ENCODE measurements at regions not wholly inside any gene's neighbourhood (a gene's known extent, or its start where the extent isn't known, plus 50 kb on each side); places are given as distances from the start of the nearest gene placed in this dataset.
A peak's percentile ranks its signal among the peaks of the same experiment; 100 is the strongest.
"Not testable (repeated sequence)": the region's sequence is repeated elsewhere in the genome, so short reads cannot be mapped to it uniquely, and the experiment has no call there.

GRCh38 chr14:34085695-34086094, 134.8 kb upstream of the EGLN3 start:
- H3K4me3 Mint-ChIP-seq (ENCODE audit: low read depth), result no peak overlapping the region
- peaks cover 23% of the 10 kb centered on the region for H3K4me1 Mint-ChIP-seq (ENCODE audit: low read depth)
- H3K9me3 Mint-ChIP-seq (ENCODE audit: low read depth), result peaks cover 8% of the 10 kb centered on the region
- H3K27ac Mint-ChIP-seq, result no peak overlapping the region
- TF ChIP-seq, protein P1, sequence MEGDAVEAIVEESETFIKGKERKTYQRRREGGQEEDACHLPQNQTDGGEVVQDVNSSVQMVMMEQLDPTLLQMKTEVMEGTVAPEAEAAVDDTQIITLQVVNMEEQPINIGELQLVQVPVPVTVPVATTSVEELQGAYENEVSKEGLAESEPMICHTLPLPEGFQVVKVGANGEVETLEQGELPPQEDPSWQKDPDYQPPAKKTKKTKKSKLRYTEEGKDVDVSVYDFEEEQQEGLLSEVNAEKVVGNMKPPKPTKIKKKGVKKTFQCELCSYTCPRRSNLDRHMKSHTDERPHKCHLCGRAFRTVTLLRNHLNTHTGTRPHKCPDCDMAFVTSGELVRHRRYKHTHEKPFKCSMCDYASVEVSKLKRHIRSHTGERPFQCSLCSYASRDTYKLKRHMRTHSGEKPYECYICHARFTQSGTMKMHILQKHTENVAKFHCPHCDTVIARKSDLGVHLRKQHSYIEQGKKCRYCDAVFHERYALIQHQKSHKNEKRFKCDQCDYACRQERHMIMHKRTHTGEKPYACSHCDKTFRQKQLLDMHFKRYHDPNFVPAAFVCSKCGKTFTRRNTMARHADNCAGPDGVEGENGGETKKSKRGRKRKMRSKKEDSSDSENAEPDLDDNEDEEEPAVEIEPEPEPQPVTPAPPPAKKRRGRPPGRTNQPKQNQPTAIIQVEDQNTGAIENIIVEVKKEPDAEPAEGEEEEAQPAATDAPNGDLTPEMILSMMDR (IDR thresholded peaks at IDR 0.05; ENCODE audit: unreplicated experiment), result no peak
- no peaks in the 10 kb centered on the region for H3K27me3 Mint-ChIP-seq
- DNase-seq (ENCODE audit: low spot score, unreplicated experiment), result no peak
- peaks cover 2% of the 10 kb centered on the region for H3K36me3 Mint-ChIP-seq (ENCODE audit: insufficient read depth)

DNA sequence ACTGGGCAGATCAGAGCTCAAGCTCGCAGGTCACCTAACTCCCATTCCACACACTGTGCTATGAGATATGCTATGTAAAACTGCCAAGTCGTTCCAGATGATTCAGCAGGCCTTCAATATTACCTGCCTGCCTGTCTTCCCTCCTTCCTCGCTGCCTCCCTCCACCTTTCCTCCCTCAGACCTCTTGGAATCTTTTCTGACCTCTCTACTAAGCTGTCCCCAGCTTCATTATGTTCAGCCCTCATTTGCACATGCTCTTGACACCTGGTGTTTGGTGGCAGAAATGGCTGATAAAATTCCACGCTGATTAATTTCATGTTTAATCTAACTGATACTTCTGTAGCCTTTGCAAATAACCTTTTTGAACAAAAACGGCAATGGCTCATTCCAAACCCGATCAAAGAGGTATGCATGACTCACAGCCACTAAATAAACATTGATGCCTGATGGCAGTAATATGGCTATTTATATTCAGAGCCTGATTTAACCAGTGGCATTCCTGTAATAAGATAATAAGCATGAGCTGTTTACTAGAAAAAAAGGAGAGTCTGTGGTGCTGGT, 130.8 kb upstream of the EGLN3 start:
- Mint-ChIP-seq H3K4me1 (ENCODE audit: low read depth) (peaks cover 35% of the 10 kb centered on the region), H3K27me3 (no peaks in the 10 kb centered on the region), H3K36me3 (ENCODE audit: insufficient read depth) (no peaks in the 10 kb centered on the region), H3K27ac (peak overlapping the region; percentile 89), H3K9me3 (ENCODE audit: low read depth) (no peaks in the 10 kb centered on the region), H3K4me3 (ENCODE audit: low read depth) (no peak overlapping the region)
- TF ChIP-seq, protein P1 (IDR thresholded peaks at IDR 0.05; ENCODE audit: unreplicated experiment), result no peak
- DNase-seq (ENCODE audit: low spot score, unreplicated experiment), result no peak

DNA sequence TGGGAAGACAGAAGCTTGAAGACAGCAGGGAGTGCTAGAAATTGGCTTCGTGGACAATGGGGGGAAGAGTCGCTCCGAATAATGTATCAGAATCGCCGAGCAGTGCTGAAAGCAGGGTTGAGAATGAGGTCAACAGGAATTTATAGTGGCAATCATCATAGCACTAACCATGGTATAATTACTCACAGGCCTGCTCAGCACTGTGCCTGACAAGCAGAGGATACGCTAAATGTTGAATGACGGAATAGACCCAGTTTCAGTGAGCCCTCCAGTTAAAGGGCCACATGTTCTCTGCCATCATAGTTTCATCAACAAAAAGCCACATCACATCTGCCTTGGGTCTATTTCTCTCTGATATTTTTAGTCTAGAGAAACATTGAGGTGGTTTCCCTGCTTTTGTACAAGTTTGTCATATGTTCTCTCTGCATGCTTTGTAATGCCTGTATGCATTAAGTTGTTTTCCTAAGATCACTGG, 130.3 kb upstream of the EGLN3 start:
- Mint-ChIP-seq H3K27ac (peak overlapping the region; percentile 89), H3K27me3 (no peaks in the 10 kb centered on the region), H3K9me3 (ENCODE audit: low read depth) (no peaks in the 10 kb centered on the region), H3K4me3 (ENCODE audit: low read depth) (no peak overlapping the region), H3K4me1 (ENCODE audit: low read depth) (peaks cover 36% of the 10 kb centered on the region), H3K36me3 (ENCODE audit: insufficient read depth) (no peaks in the 10 kb centered on the region)
- no peak for DNase-seq (ENCODE audit: low spot score, unreplicated experiment)
- TF ChIP-seq, protein P1 (IDR thresholded peaks at IDR 0.05; ENCODE audit: unreplicated experiment), result no peak

- H3K4me3 Mint-ChIP-seq (ENCODE audit: low read depth); DNase-seq (ENCODE audit: low spot score, unreplicated experiment); H3K36me3 Mint-ChIP-seq (ENCODE audit: insufficient read depth); H3K27ac Mint-ChIP-seq; H3K27me3 Mint-ChIP-seq; H3K9me3 Mint-ChIP-seq (ENCODE audit: low read depth): not testable (repeated sequence)
- peaks cover 37% of the 10 kb centered on the region for H3K4me1 Mint-ChIP-seq (ENCODE audit: low read depth)
Measured at GRCh38 chr14:34079643-34080042, 128.8 kb upstream of the EGLN3 start.

DNA sequence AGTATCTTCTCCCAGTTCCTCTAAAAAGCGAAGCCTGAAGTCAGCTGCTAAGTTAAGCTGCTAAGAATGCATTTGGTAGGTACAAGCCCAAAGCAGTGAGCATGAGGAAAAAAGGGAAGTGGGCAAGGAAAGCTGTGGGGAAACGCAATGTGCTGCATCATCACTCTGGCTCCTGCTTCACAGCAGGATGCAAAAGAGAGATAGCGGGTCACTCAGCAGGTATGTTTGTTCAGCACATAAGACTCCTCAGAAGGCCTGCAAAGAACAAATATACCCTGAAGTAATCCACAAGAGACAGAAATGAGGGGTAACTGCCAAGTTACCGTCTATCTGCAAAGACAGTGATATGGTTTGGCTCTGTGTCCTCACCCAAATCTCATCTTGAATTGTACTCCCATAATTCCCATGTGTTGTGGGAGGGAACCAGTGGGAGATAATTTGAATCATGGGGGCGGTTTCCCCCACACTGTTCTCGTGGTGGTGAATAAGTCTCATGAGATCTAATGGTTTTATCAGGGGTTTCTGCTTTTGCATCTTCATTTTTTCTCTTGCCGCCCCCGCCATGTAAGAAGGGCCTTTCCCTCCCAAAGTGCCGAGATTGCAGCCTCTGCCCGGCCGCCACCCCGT, 127.4 kb upstream of the EGLN3 start:
- Mint-ChIP-seq H3K4me3 (ENCODE audit: low read depth) (no peak overlapping the region), H3K36me3 (ENCODE audit: insufficient read depth) (no peaks in the 10 kb centered on the region), H3K27ac (no peak overlapping the region), H3K27me3 (no peaks in the 10 kb centered on the region), H3K9me3 (ENCODE audit: low read depth) (no peaks in the 10 kb centered on the region), H3K4me1 (ENCODE audit: low read depth) (peaks cover 33% of the 10 kb centered on the region)
- TF ChIP-seq, protein P1 (IDR thresholded peaks at IDR 0.05; ENCODE audit: unreplicated experiment), result no peak
- no peak for DNase-seq (ENCODE audit: low spot score, unreplicated experiment)

GRCh38 chr14:34075826-34076225, 125.0 kb upstream of the EGLN3 start:
- Mint-ChIP-seq H3K36me3 (ENCODE audit: insufficient read depth) (no peaks in the 10 kb centered on the region), H3K4me3 (ENCODE audit: low read depth) (no peak overlapping the region), H3K9me3 (ENCODE audit: low read depth) (peaks cover 6% of the 10 kb centered on the region), H3K4me1 (ENCODE audit: low read depth) (peaks cover 15% of the 10 kb centered on the region), H3K27ac (no peak overlapping the region), H3K27me3 (no peaks in the 10 kb centered on the region)
- DNase-seq (ENCODE audit: low spot score, unreplicated experiment), result no peak
- TF ChIP-seq, protein P1 (IDR thresholded peaks at IDR 0.05; ENCODE audit: unreplicated experiment), result no peak
